Spleen (tissue), 7 donors: ENCODE measurements at regions not wholly inside any gene's neighbourhood (a gene's known extent, or its start where the extent isn't known, plus 50 kb on each side); places are given as distances from the start of the nearest gene placed in this dataset.

Experiments
- POLR2A ChIP-seq, 3 donors: fragments of 450-650 bp; IDR thresholded peaks; one replicate each; pipeline ENCODE4 v1.5.1; 2017; ENCODE audit warnings: antibody characterized with exemption in 3 of 3, mild to moderate bottlenecking in 1 of 3
- POLR2AphosphoS5 ChIP-seq, 3 donors: sonication (generic); formaldehyde crosslinking; IDR thresholded peaks; one replicate each; pipeline ENCODE4 v1.5.1; 2017; ENCODE audit warnings: antibody characterized with exemption in 3 of 3
- TF ChIP-seq, protein P1 (sequence below), 11 experiments: fragments of 200-600 bp in 7 of 11; fragments of 450-650 bp in 4 of 11; sonication (generic) in 4 of 11; IDR thresholded peaks in 8 of 11; conservative IDR thresholded peaks in 3 of 11; 1 replicate in 7 of 11; 2 replicates in 4 of 11; pipeline versions ENCODE4 v1.4.0 to v1.8.0; 2016 to 2021; ENCODE audit warnings: antibody characterized with exemption in 11 of 11, inconsistent platforms in 4 of 11, mild to moderate bottlenecking in 1 of 11
- donor health status: DM: no; HTN: no; CAD: no; lungs with moderate emphysema.
- donor health status: DM: no; HTN: no; CAD: no.
- donor health status: DM: no; HTN: no; CAD: no.

DNA sequence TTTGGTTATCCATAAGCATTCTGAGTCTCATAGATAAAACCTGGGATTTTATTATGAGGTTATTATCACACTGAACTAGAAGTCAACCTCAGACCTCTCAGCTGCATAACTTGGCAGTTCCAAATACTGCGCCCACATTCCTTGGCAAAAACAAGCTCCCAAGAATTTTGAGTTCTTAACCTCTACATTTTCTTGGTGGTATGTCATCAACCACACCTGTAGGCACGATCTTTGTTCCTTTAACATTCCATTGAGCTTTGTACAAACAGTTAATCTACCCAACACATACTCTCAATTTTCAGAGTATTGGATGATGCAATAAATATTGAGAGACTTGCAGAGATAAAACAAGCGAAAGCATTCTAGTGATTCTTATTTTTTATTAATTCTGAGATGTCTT, 371.8 kb upstream of the PRICKLE1 start:
- TF ChIP-seq, protein P1, sequence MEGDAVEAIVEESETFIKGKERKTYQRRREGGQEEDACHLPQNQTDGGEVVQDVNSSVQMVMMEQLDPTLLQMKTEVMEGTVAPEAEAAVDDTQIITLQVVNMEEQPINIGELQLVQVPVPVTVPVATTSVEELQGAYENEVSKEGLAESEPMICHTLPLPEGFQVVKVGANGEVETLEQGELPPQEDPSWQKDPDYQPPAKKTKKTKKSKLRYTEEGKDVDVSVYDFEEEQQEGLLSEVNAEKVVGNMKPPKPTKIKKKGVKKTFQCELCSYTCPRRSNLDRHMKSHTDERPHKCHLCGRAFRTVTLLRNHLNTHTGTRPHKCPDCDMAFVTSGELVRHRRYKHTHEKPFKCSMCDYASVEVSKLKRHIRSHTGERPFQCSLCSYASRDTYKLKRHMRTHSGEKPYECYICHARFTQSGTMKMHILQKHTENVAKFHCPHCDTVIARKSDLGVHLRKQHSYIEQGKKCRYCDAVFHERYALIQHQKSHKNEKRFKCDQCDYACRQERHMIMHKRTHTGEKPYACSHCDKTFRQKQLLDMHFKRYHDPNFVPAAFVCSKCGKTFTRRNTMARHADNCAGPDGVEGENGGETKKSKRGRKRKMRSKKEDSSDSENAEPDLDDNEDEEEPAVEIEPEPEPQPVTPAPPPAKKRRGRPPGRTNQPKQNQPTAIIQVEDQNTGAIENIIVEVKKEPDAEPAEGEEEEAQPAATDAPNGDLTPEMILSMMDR (IDR thresholded peaks at IDR 0.05 in 8 of 11, conservative IDR thresholded peaks at IDR 0.05 in 3 of 11) = no peak
- TF ChIP-seq POLR2A (IDR thresholded peaks at IDR 0.05) (no peak), POLR2AphosphoS5 (IDR thresholded peaks at IDR 0.05) (no peak)
